Ovary (tissue), 7 donors: ENCODE measurements at regions not wholly inside any gene's neighbourhood (a gene's known extent, or its start where the extent isn't known, plus 50 kb on each side); places are given as distances from the start of the nearest gene placed in this dataset.

Source experiments
- DNase-seq, 5 donors: peaks; one replicate each; pipeline ENCODE4 v3.0.0-alpha.2; 2019 to 2020
- H3K27ac ChIP-seq, 2 donors: fragments of 200-600 bp; one replicate each; pipeline versions ENCODE4 v1.5.1 to v1.8.0; 2019 to 2022
- H3K27me3 ChIP-seq: fragments of 200-600 bp; one replicate; pipeline ENCODE4 v1.8.0; 2022
- H3K36me3 ChIP-seq: fragments of 200-600 bp; sonication (generic); one replicate; pipeline ENCODE4 v1.5.1; 2019
- H3K4me1 ChIP-seq: one replicate; pipeline ENCODE4 v1.8.1; 2013; ENCODE audit warnings: mild to moderate bottlenecking, moderate library complexity; ENCODE audit not compliant: insufficient read depth
- H3K4me3 ChIP-seq: fragments of 200-600 bp; sonication (generic); one replicate; pipeline ENCODE4 v1.5.1; 2017
- H3K9me3 ChIP-seq, 2 donors: fragments of 200-600 bp in 1 of 2; sonication (generic) in 1 of 2; one replicate each; pipeline versions ENCODE4 v1.5.1 to v1.8.1; 2013 to 2019; ENCODE audit warnings: mild to moderate bottlenecking in 1 of 2, moderate library complexity in 1 of 2
- CTCF ChIP-seq, 3 donors: fragments of 450-650 bp in 2 of 3; fragments of 200-600 bp in 1 of 3; IDR thresholded peaks; one replicate each; pipeline versions ENCODE4 v1.5.1 to v1.8.0; 2016 to 2022; ENCODE audit warnings: antibody characterized with exemption in 3 of 3, mild to moderate bottlenecking in 1 of 3
- EP300 ChIP-seq: sonication (generic); formaldehyde crosslinking; IDR thresholded peaks from one replicate; pipeline ENCODE4 v1.6.1; 2017; ENCODE audit warnings: antibody characterized with exemption
- POLR2A ChIP-seq: fragments of 450-650 bp; IDR thresholded peaks from one replicate; pipeline ENCODE4 v1.6.1; 2017; ENCODE audit warnings: antibody characterized with exemption, mild to moderate bottlenecking, moderate library complexity
- WGBS, 3 donors: extraction: QIAGEN DNeasy Blood & Tissue Kit in 1 of 3; methylation state at CpG; one replicate each; pipeline versions ENCODE4 v1.1.5 to v1.1.7; 2013 to 2017; 5-methylcytosine and 5-hydroxymethylcytosine counted together
- intact Hi-C, 4 donors: fragments of 100-400 bp; cut with DNase I; formaldehyde crosslinking; loops; one replicate each; pipeline versions ENCODE4 v1.11.0 to v1.15.1; 2022 to 2023
- donor health status: DM: no; HTN: no; CAD: no; lungs with moderate emphysema.
- donor health status: DM: no; HTN: no; CAD: no.
- donor health status: Bipolar disorder and iron deficiency.
- donor health status: DM: no; HTN: no; CAD: no.
- donor health status: DM: yes; HTN: yes; CAD: no.

- WGBS, 3 donors, result 71 to 81% (median 74%) methylated on average over 5 of the region's 5 CpGs
- DNase-seq, result no peak
- no peaks in the 10 kb centered on the region for H3K36me3 ChIP-seq
- H3K9me3 ChIP-seq, result no peaks in the 10 kb centered on the region
- no peak overlapping the region for H3K4me3 ChIP-seq
- no peak for TF ChIP-seq CTCF (IDR thresholded peaks at IDR 0.05)
- TF ChIP-seq EP300, result no peak
- no peak for TF ChIP-seq POLR2A
- intact Hi-C loops, result no loop called here
- no peaks in the 10 kb centered on the region for H3K4me1 ChIP-seq
- H3K27ac ChIP-seq, result no peak overlapping the region
- H3K27me3 ChIP-seq, result no peaks in the 10 kb centered on the region
Measured at GRCh38 chr20:9918348-9918747, 79.5 kb upstream of the PAK5 start.

GRCh38 chr20:9916761-9917160 is 77.9 kb upstream of the PAK5 start:
- Histone ChIP-seq H3K27me3 (no peaks in the 10 kb centered on the region), H3K36me3 (no peaks in the 10 kb centered on the region), H3K9me3 (no peaks in the 10 kb centered on the region), H3K4me3 (no peak overlapping the region), H3K4me1 (no peaks in the 10 kb centered on the region), H3K27ac (no peak overlapping the region)
- no peak for DNase-seq
- no peak for TF ChIP-seq EP300
- no peak for TF ChIP-seq CTCF (IDR thresholded peaks at IDR 0.05)
- TF ChIP-seq POLR2A, result no peak
- 7 to 20% (median 10%) methylated on average over 2 of the region's 2 CpGs for WGBS, 3 donors
- intact Hi-C loops, result no loop called here

- no peaks in the 10 kb centered on the region for H3K9me3 ChIP-seq
- H3K27ac ChIP-seq, result no peak overlapping the region
- 2 to 3% (median 3%) methylated on average over 8 of the region's 8 CpGs for WGBS, 3 donors
- H3K36me3 ChIP-seq, result no peaks in the 10 kb centered on the region
- no peaks in the 10 kb centered on the region for H3K4me1 ChIP-seq
- H3K4me3 ChIP-seq, result no peak overlapping the region
- no peak for TF ChIP-seq EP300
- TF ChIP-seq POLR2A, result no peak
- peak; percentile 23 to 49 (median 31) for TF ChIP-seq CTCF (IDR thresholded peaks at IDR 0.05)
- H3K27me3 ChIP-seq, result no peaks in the 10 kb centered on the region
- intact Hi-C loops, result no loop called here
- DNase-seq, result peak in 4 of 5 donors; percentile 9 to 38 (median 34)
Measured at GRCh38 chr20:9912858-9913434, 74.1 kb upstream of the PAK5 start.

- H3K27me3 ChIP-seq, result no peaks in the 10 kb centered on the region
- H3K9me3 ChIP-seq, result no peaks in the 10 kb centered on the region
- DNase-seq, result no peak
- TF ChIP-seq EP300 (no peak), CTCF (IDR thresholded peaks at IDR 0.05) (no peak), POLR2A (no peak)
- WGBS, 3 donors, result 82 to 87% (median 83%) methylated on average over 5 of the region's 5 CpGs
- intact Hi-C loops, result no loop called here
- H3K4me3 ChIP-seq, result no peak overlapping the region
- no peaks in the 10 kb centered on the region for H3K4me1 ChIP-seq
- no peaks in the 10 kb centered on the region for H3K36me3 ChIP-seq
- no peak overlapping the region for H3K27ac ChIP-seq
Measured at GRCh38 chr20:9912290-9912689, 73.4 kb upstream of the PAK5 start.
